Tibial nerve (tissue), 4 donors: ENCODE measurements at regions not wholly inside any gene's neighbourhood (a gene's known extent, or its start where the extent isn't known, plus 50 kb on each side); places are given as distances from the start of the nearest gene placed in this dataset.

Source experiments
- DNase-seq, 2 donors: peaks; one replicate each; pipeline ENCODE4 v3.0.0-alpha.2; 2019; ENCODE audit warnings: low spot score in 2 of 2
- H3K27ac ChIP-seq, 4 donors: fragments of 200-600 bp; sonication (generic) in 3 of 4; one replicate each; pipeline ENCODE4 v1.5.1; 2017 to 2019; ENCODE audit warnings: mild to moderate bottlenecking in 1 of 4
- H3K27me3 ChIP-seq, 2 donors: fragments of 200-600 bp; sonication (generic) in 1 of 2; one replicate each; pipeline versions ENCODE4 v1.5.1 to v1.6.0; 2017 to 2019
- H3K36me3 ChIP-seq, 3 donors: fragments of 200-600 bp; sonication (generic); one replicate each; pipeline ENCODE4 v1.5.1; 2018 to 2019
- H3K4me1 ChIP-seq, 4 donors: fragments of 200-600 bp; sonication (generic) in 3 of 4; one replicate each; pipeline ENCODE4 v1.5.1; 2017 to 2019
- H3K4me3 ChIP-seq, 4 donors: fragments of 200-600 bp; sonication (generic) in 3 of 4; one replicate each; pipeline ENCODE4 v1.5.1; 2017 to 2019; ENCODE audit warnings: mild to moderate bottlenecking in 1 of 4, moderate library complexity in 1 of 4
- H3K9me3 ChIP-seq, 4 donors: fragments of 200-600 bp; sonication (generic) in 3 of 4; one replicate each; pipeline ENCODE4 v1.5.1; 2017 to 2019
- CTCF ChIP-seq, 5 experiments: fragments of 200-600 bp in 3 of 5; fragments of 450-650 bp in 2 of 5; sonication (generic) in 3 of 5; IDR thresholded peaks; one replicate each; pipeline ENCODE4 v1.5.1; 2016 to 2019; ENCODE audit warnings: antibody characterized with exemption in 5 of 5, mild to moderate bottlenecking in 3 of 5, moderate library complexity in 2 of 5
- EP300 ChIP-seq, 2 donors: sonication (generic); formaldehyde crosslinking; IDR thresholded peaks; one replicate each; pipeline ENCODE4 v1.6.1; 2017; ENCODE audit warnings: antibody characterized with exemption in 2 of 2, mild to moderate bottlenecking in 1 of 2
- POLR2A ChIP-seq, 2 donors: fragments of 450-650 bp; IDR thresholded peaks; one replicate each; pipeline ENCODE4 v1.6.1; 2017; ENCODE audit warnings: antibody characterized with exemption in 2 of 2, mild to moderate bottlenecking in 2 of 2, moderate library complexity in 2 of 2
- whole genome bisulfite sequencing, 2 donors: methylation state at CpG; one replicate each; pipeline ENCODE4 v1.1.5; 2018; 5-methylcytosine and 5-hydroxymethylcytosine counted together

- Histone ChIP-seq H3K4me3 (no peak overlapping the region), H3K9me3 (peaks cover 0 to 45% (median 8%) of the 10 kb centered on the region in 4 donors), H3K27me3 (no peaks in the 10 kb centered on the region), H3K36me3 (no peaks in the 10 kb centered on the region), H3K4me1 (no peaks in the 10 kb centered on the region), H3K27ac (no peak overlapping the region)
- DNase-seq = no peak
- TF ChIP-seq CTCF (IDR thresholded peaks at IDR 0.05) (no peak), EP300 (IDR thresholded peaks at IDR 0.05) (no peak), POLR2A (IDR thresholded peaks at IDR 0.05) (no peak)
Measured at GRCh38 chr5:56396634-56397033, 163.5 kb upstream of the ANKRD55 start.

GRCh38 chr5:56389261-56389660 is 156.1 kb upstream of the ANKRD55 start:
- peaks cover 0 to 20% (median 3%) of the 10 kb centered on the region in 4 donors for H3K9me3 ChIP-seq
- H3K36me3 ChIP-seq = no peaks in the 10 kb centered on the region
- no peaks in the 10 kb centered on the region for H3K4me1 ChIP-seq
- H3K4me3 ChIP-seq = no peak overlapping the region
- H3K27ac ChIP-seq = no peak overlapping the region
- DNase-seq = no peak
- WGBS, 2 donors = 68 to 79% methylated on average over 2 of the region's 2 CpGs
- H3K27me3 ChIP-seq = no peaks in the 10 kb centered on the region
- TF ChIP-seq POLR2A (IDR thresholded peaks at IDR 0.05) = no peak
- TF ChIP-seq EP300 (IDR thresholded peaks at IDR 0.05) = no peak
- no peak for TF ChIP-seq CTCF (IDR thresholded peaks at IDR 0.05)

GRCh38 chr5:56388229-56388985 is 155.3 kb upstream of the ANKRD55 start:
- no peaks in the 10 kb centered on the region for H3K27me3 ChIP-seq
- no peak for DNase-seq
- no peaks in the 10 kb centered on the region for H3K4me1 ChIP-seq
- no peaks in the 10 kb centered on the region for H3K36me3 ChIP-seq
- no peak overlapping the region for H3K4me3 ChIP-seq
- H3K27ac ChIP-seq = no peak overlapping the region
- H3K9me3 ChIP-seq = peaks cover 0 to 12% (median 0%) of the 10 kb centered on the region in 4 donors
- 74 to 77% methylated on average over 1 of the region's 1 CpG for WGBS, 2 donors
- TF ChIP-seq POLR2A (IDR thresholded peaks at IDR 0.05) (no peak), CTCF (IDR thresholded peaks at IDR 0.05) (no peak), EP300 (IDR thresholded peaks at IDR 0.05) (no peak)

- H3K4me3 ChIP-seq = no peak overlapping the region
- TF ChIP-seq CTCF (IDR thresholded peaks at IDR 0.05) (no peak), EP300 (IDR thresholded peaks at IDR 0.05) (no peak)
- no peak overlapping the region for H3K27ac ChIP-seq
- WGBS, 2 donors = 93 to 98% methylated on average over 2 of the region's 2 CpGs
- no peaks in the 10 kb centered on the region for H3K9me3 ChIP-seq
- H3K27me3 ChIP-seq = no peaks in the 10 kb centered on the region
- no peaks in the 10 kb centered on the region for H3K4me1 ChIP-seq
- no peak for DNase-seq
- H3K36me3 ChIP-seq = no peaks in the 10 kb centered on the region
Measured at GRCh38 chr5:56386046-56386445, 152.9 kb upstream of the ANKRD55 start.

GRCh38 chr5:56384186-56384585 is 151.1 kb upstream of the ANKRD55 start:
- H3K4me1 ChIP-seq = no peaks in the 10 kb centered on the region
- no peak overlapping the region for H3K4me3 ChIP-seq
- DNase-seq = no peak
- H3K27me3 ChIP-seq = no peaks in the 10 kb centered on the region
- no peaks in the 10 kb centered on the region for H3K36me3 ChIP-seq
- 81% methylated on average over 12 of the region's 12 CpGs for WGBS, 2 donors
- no peak overlapping the region for H3K27ac ChIP-seq
- no peak for TF ChIP-seq EP300 (IDR thresholded peaks at IDR 0.05)
- no peak for TF ChIP-seq CTCF (IDR thresholded peaks at IDR 0.05)
- no peak for TF ChIP-seq POLR2A (IDR thresholded peaks at IDR 0.05)
- H3K9me3 ChIP-seq = no peaks in the 10 kb centered on the region
